NCI-H82 treated with DMSO at 0.1 percent for 48 hours (cell line): ENCODE measurements at regions not wholly inside any gene's neighbourhood (a gene's known extent, or its start where the extent isn't known, plus 50 kb on each side); places are given as distances from the start of the nearest gene placed in this dataset.
A peak's percentile ranks its signal among the peaks of the same experiment; 100 is the strongest.

ENCODE experiments used
- DNase-seq: peaks from one replicate; lab custom pipeline; 2025; ENCODE audit not compliant: unreplicated experiment; lab: John Stamatoyannopoulos, UW

DNA sequence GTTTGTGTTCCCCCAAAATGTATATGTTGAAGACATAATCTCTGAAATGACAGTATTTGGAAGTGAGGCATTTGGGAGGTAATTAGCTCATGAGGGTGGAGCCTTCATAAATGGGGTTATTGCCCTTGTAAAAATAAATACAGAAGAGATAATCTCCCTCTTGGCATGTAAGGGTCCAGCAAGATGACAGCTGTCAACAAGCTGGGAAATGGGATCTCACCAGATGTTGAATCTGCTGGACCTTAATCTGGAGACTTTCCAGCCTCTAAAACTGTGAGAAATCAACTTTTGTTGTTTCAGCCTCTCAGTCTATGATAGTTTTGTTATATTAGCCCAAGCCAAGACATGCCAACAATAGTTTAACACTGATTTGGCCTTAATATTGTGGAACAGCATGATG lies 438.2 kb upstream of the PCDH7 start:
- DNase-seq = peak; percentile 5

DNA sequence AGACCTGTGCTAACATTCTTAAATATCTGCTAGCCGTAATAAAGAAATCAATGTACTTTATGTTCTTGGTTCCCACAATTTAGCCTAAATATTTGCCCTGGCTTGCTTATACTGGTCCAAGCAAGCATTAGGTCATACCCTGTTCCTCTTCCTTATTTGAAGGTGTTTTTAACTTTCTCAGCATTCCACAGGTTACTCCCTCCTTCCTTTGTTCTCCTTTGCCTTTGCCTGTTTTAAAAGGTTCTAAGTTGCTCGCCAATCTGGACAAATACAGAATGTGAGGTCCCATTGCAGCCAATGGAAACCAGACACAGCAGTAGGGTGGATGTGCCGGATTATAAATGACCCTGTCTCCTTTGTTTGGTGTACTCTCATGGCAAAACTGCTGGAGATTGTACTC lies 436.8 kb upstream of the PCDH7 start:
- DNase-seq = no peak

GRCh38 chr4:30294295-30294694 lies 425.9 kb upstream of the PCDH7 start:
- DNase-seq = no peak

DNA sequence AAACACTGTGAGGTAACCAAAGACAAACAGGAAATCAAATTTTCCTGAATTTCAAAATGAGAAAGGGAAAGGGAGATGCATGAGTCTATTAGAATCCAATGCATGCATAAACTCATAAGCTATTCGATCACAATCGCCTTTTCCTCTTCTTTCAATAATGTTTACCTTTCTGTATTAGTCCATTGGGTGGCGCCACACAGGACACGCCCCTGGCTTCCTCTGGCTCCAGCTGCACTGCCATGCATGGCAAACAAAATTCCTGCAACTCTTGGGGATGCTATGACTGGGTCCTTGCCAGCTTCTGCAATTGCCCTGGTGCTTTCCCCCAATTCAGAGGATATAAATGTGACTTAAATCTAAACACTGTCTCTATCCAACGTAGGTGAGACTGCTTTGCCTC lies 424.5 kb upstream of the PCDH7 start:
- no peak for DNase-seq

DNA sequence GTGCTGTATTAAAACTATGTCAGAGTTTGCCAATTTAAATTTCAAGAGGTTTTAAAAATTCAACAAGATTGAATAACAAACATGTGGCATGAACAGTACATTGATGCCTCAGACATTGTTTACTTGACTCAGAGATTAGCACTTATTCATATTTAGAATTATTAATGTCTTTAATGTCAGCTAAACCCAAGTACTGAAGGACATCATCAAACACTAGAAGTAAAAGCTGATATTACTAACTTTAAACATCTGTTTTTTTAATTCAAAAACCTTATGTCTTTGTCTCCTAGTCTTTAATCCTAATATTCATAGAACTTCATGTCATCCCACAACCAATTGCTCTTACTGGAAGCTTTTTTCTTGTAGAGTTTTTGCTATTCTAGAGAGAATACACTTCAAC lies 406.2 kb upstream of the PCDH7 start:
- no peak for DNase-seq

DNA sequence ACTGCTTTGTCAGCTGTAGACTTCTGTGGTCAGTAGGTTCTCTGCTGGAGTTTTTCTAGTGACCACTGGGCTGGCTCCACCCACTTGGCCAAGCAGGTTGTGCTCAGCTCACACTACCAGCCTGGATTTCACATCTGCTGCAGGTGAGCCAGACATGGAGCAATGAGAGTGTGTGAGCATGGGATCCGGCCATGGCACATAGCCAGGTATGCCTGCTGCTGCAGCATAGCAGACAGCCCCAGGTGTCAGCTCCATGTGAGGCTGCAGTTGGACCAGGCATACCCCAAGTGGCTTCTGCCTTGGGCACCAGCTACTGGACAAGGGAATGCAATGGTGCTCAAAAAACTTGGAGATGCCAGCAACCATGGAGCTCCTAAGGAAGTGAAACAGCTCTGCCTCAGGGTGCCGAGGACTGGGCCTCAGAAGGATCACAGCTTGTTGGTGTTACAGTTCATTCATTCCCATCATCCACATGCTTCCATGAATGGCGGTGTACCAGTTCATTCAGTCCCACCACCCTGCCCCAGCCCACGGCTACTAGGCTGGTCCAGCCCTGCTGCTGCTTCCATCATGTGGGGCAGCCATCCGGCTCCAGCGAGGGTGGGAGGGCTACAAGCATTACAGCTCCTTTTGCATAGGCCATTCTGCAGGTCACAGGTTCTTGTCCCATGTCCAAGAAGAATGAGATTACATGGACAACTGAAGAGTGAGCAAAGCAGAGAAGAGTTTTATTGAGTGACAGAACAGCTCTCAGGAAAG lies 389.1 kb upstream of the PCDH7 start:
- DNase-seq = no peak

DNA sequence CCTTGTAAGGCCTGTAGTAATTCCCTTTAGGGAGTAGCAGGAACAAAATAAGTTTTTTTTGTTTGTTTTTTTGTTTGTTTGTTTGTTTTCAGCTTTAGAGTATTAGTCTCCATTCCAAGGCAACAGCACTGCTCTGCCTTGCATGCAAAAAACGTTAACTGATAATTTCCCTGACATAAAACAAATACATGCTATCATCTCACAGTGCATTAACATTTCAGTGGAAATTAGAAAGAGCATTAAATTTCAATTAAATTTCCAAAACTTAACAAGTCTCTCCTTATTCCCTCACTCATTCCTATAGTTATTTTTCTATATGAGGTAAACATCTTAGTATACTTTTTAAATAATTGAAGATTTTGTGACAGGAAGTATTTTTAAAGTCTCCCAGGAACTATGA lies 378.4 kb upstream of the PCDH7 start:
- no peak for DNase-seq

- DNase-seq = no peak
These were observed 369.9 kb upstream of the PCDH7 start for GRCh38 chr4:30350288-30350687.

DNA sequence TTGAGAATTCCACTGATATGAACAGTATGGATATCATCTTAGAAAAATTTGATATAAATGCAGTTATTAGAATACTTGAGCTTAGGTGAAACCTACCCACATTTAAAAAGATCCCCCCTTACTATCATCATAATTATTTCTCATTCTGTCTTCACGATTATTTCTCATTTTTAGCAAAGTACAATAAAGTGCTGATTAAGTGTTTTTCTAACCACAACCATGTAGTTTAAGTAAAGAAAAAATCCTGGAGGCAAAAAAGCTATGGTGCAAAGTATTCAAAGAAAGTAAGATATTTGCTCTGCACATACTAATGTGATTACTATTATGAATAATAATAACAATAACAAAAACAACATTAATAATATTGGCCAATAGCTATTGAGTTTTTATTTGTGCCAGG lies 365.6 kb upstream of the PCDH7 start:
- DNase-seq = no peak

DNA sequence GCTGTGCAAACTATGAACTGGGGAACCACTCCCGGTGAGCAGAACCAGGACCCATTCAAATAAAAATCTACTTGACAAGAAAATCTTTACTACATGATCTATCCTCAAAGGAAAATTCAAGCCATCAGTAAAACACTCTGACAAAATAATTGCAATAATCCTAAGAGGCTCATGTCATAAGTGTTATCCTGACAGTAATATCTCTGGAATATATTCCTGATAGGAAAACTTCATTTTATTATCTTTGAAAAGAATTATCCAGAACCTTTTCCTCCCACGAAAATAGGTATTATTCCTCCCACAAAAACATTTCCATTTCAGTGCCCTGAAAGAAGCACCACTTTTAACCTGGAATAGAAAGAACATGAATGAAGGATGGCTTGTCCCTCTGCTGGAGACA lies 357.7 kb upstream of the PCDH7 start:
- no peak for DNase-seq

- DNase-seq = no peak
These were observed 350.1 kb upstream of the PCDH7 start for GRCh38 chr4:30370105-30370504.

DNA sequence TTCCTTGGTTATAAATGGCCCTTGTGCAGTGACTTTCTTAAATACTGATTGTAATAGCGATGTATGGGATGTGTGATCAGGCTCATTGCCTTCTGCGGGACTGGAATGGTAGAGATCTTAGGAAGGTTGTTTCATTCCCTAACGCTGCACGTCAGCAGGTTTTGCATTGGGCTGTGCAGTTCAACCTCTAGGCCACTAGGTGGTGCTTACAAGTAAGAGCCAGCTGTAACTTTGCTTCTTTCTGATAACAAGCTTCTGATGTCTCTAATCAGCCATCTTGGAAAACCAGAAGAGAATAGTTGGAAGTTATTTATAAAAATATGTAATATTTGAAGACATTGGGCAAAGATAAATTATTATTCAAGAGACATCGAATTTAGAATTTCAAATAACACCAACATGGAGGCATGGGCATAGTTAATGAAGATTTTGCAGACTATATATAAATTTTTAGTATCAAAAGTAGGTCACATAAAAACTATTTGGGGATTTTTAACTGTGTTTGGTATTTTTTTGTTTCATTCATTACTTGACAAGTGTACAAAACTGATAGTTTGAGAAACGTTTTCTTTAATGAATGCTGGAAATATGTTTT lies 339.7 kb upstream of the PCDH7 start:
- peak; percentile 9 for DNase-seq

DNA sequence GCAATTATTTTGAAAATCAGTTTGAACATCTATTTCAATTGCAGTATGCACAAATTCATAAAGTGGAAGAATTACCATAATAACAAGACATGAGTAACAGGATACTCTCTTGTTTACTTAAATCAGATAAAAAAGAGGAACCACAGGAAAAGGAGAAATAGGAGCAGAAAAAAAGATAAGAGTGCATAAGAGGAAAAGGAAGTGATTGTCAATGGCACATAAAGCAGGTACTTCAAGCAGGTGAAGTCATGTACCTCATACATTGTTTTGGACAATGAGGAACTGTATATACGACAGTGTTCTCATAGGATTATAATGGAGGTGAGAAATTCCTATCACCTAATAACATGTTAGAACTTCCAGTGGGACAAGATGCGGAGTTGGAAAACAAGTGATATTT lies 334.5 kb upstream of the PCDH7 start:
- no peak for DNase-seq

DNA sequence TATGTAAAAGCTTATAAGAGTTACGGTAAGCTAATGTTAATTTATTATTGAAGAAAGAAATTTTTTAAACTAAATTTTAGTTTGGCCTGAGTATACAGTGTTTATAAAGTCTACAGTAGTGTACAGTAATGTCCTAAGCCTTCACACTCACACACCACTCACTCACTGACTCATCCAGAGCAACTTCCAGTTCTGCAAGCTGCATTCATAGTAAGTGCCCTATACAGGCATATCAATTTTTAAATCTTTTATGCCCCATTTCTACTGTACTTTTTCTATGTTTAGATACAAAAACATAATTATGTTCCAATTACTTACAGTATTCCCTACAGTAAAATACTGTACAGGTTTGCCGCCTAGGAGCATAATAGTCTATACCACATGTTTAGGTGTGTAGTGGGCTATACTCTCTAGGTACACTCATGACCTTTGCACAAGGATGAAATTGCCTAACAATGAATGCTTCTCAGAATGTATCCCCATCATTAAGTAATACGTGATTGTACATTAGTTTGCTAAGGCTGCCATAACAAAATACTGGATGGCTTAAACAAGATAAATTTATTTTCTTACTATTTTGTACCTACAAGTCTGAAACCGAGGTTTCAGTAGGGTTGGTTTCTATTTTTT lies 333.8 kb upstream of the PCDH7 start:
- DNase-seq = no peak

DNA sequence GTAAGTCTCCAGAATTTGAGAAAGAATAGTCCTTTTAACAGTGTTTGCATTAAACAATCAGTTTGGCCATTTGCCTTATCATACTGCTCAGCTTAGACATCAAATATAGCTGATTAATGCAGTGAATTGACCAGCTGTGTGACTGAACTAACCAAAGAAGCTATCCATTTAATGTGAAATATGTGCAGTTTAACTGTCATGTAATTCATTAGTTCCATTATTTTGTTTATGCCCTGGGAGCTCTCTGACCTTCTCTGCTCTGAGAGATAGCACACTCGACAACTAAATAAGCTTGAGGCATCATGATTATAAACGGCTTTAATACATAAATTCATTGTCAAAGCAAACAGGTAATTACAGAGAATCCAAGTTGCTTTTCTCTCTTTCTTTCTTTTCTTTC lies 324.3 kb upstream of the PCDH7 start:
- no peak for DNase-seq

DNA sequence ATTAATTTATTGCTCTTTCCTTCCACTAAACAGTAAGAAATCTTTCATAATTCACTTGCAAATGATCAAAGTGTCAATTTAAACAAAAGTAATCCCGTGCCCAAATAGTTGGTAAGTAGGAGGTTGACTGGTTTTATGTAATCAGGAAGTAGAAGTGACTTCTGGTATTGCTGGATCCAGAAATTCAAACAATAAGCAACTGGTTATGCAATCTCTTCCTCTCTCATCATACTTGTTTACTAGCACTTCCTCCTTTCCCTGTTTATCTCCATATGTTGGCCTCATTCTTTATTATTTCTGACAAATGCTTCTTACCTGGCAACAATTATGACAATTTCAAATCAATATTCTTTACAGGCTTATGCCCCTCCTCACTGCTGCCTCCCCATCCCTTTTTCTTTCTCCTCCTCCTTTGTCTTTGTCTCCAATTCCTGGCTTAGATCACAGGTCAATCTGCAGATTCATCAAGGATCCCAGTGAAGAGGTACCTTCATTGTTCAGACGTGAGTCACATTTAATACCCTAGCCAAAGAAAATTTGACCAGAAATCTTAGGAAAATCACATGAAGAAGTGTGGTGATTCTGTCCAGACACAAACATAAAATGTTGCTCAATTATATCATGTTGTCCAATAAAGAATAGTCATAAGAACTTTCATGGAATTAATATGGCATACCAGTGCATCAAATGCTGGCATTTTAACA lies 323.2 kb upstream of the PCDH7 start:
- no peak for DNase-seq

DNA sequence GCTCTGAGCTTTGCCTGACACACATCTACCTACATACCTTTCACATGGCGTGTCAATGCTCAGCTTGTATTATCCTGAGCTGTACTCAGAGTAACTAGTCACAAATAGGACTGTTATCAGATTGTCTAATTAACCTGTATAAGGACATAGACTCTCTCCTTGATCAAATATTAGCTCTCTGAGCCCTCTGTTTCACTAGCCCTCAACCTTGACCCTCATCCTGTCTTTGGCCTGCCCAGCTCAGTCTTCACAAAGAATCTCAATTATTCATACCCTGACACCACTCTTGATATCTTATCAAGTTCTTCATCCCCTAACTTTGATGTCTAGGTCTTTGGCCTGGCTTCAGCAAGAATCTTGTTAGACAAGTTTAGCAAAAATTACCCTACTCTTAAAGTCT lies 320.7 kb upstream of the PCDH7 start:
- DNase-seq = no peak

GRCh38 chr4:30402276-30402675 lies 317.9 kb upstream of the PCDH7 start:
- DNase-seq = no peak

DNA sequence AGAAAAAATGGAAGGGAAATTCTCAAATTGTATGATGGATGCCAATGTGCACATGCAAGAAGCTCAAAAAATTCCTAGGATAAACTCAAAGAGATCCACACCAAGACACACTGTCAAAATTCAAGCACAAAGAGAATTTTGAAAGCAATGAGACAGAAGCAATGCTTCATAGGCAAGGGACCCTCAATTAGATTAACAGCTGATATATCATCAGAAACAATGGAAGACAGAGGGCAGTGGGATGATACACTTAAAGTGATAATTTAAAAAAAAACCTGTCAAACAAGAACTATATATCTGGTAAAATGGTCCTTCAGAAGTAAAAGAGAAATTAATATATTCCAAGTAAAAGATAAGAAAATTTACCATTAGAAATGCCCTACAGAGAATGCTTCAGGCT lies 306.3 kb upstream of the PCDH7 start:
- no peak for DNase-seq

GRCh38 chr4:30416547-30416946 lies 303.6 kb upstream of the PCDH7 start:
- no peak for DNase-seq

DNA sequence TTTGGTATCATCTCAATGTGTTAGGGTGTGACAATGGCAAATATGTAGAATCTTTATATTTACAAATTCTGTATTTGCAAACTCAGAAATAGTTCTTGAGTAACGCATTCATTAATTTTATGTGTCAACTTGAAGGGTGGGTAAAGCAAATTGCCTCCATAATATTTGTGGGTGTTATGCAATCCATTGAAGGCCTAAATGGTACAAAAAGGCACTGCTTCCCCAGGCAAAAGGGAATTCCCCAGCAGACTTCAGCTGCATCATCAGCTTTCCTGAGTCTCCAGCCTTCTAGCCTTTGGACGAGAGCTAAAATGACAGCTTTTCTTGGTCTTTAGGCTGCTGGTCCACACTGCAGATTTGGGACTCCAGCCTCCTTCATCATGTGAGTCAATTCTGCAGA lies 292.2 kb upstream of the PCDH7 start:
- DNase-seq = no peak
